Urinary bladder (tissue), 3 donors: ENCODE measurements at regions not wholly inside any gene's neighbourhood (a gene's known extent, or its start where the extent isn't known, plus 50 kb on each side); places are given as distances from the start of the nearest gene placed in this dataset.
"Not testable (repeated sequence)": the region's sequence is repeated elsewhere in the genome, so short reads cannot be mapped to it uniquely, and the experiment has no call there.

Experiments used
- DNase-seq: peaks from one replicate; pipeline ENCODE4 v3.0.0-alpha.2; 2015; ENCODE audit errors: extremely low spot score
- H3K27ac ChIP-seq: one replicate; pipeline ENCODE4 v1.5.1; 2013; ENCODE audit warnings: low read depth, mild to moderate bottlenecking, moderate library complexity
- H3K36me3 ChIP-seq: one replicate; pipeline ENCODE4 v1.6.1; 2013; ENCODE audit warnings: mild to moderate bottlenecking, moderate library complexity; ENCODE audit not compliant: insufficient read depth
- H3K4me1 ChIP-seq: one replicate; pipeline ENCODE4 v1.6.1; 2013; ENCODE audit warnings: mild to moderate bottlenecking, moderate library complexity; ENCODE audit not compliant: insufficient read depth
- H3K4me3 ChIP-seq: one replicate; pipeline ENCODE4 v1.5.1; 2013; ENCODE audit warnings: low read depth, low read length
- WGBS: extraction: QIAGEN DNeasy Blood & Tissue Kit; methylation state at CpG from one replicate; pipeline ENCODE4 v1.1.7; 2013; 5-methylcytosine and 5-hydroxymethylcytosine counted together
- donor health status: healthy with polysubstance abuse.
- donor health status: healthy.

DNA sequence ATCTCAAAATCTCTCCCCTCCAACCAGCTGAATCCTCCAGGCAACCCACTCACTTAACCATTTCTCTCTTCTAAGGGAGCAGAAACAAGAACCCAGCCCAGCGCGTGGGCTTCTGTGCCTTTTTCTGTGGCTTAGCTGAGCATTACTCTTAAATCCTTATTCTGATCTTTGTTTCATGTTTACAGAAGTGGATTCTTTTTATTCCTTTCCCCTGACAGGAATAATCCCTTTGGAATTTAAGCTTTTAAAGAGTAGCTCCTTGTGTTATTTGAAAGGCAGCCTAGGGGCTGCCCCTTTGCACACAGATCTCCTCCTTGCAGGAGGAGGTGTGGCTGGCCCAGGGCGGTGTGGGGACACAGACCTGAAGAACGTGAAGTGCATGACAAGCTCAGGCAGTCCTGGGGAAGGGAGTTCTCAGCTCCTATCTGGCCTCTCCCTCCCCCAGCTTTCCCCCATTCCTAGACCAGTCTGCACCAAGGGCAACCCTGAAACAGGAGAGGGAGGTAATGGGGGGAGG lies 77.1 kb upstream of the UBE2E1 start:
- no peak for DNase-seq
- Histone ChIP-seq H3K36me3 (no peaks in the 10 kb centered on the region), H3K4me3 (no peak overlapping the region), H3K27ac (no peak overlapping the region), H3K4me1 (no peaks in the 10 kb centered on the region)
- 39% methylated on average over 4 of the region's 4 CpGs for WGBS

DNA sequence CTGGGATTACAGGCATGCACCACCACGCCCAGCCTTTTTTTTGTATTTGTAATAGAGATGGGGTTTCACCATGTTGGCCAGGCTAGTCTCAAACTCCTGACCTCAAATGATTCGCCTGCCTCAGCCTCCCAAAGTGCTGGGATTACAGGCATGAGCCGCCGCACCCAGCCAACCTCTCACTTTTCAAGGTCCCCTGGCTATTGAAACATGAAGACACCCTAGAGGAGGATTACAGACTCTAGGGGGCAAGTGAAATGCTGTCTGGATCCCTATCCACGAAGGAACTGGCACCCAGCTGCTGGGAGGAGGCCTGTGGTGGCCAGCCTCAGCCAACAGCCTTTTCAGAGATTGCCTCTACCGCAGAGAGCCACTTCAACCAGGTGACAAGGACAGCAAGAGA lies 76.4 kb upstream of the UBE2E1 start:
- not testable (repeated sequence) for H3K4me1 ChIP-seq, H3K27ac ChIP-seq, DNase-seq, H3K36me3 ChIP-seq, H3K4me3 ChIP-seq
- WGBS: 87% methylated on average over 6 of the region's 6 CpGs

DNA sequence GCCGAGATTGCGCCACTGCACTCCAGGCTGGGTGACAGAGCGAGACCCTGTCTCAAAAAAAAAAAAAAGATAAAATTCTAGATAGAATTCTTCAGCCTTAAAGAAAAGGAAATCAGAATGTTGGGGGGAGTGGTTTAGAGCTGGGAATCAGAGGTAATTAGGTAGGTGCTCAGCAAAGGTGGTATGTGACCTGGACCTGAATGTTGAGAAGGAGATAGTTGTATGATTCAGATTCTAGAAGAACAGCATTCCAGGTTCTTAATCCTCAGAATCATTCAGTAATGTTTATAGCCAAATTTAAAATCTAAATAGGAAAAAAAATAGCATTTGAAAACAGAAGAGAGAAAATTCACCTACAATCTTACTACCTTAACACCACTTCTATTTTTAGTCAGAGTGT lies 71.3 kb upstream of the UBE2E1 start:
- WGBS: 98% methylated on average over 3 of the region's 3 CpGs
- H3K36me3 ChIP-seq: no peaks in the 10 kb centered on the region
- H3K4me3 ChIP-seq: no peak overlapping the region
- H3K4me1 ChIP-seq: no peaks in the 10 kb centered on the region
- H3K27ac ChIP-seq: no peak overlapping the region
- DNase-seq: no peak

DNA sequence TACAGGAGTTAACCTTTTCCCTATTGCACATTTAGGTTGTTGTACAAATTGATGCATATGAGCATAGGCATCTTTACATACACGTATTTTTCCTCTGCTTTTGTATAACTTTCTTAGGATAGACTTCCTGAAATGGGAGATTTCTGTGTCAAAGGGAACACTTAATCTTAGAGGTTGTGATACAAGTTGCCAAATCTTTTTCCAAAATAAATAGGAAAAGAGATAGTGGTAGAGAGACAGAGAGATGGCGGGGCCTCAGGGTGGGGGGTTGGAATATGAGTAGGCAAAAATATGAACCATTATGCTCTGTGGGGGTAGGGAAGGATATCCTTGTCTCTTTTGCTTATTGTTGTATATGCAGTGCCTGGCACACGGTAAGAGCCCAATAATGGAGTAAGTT lies 70.7 kb upstream of the UBE2E1 start:
- no peak for DNase-seq
- no peak overlapping the region for H3K4me3 ChIP-seq
- H3K36me3 ChIP-seq: no peaks in the 10 kb centered on the region
- no peak overlapping the region for H3K27ac ChIP-seq
- H3K4me1 ChIP-seq: no peaks in the 10 kb centered on the region
- WGBS: 43% methylated on average over 3 of the region's 3 CpGs

DNA sequence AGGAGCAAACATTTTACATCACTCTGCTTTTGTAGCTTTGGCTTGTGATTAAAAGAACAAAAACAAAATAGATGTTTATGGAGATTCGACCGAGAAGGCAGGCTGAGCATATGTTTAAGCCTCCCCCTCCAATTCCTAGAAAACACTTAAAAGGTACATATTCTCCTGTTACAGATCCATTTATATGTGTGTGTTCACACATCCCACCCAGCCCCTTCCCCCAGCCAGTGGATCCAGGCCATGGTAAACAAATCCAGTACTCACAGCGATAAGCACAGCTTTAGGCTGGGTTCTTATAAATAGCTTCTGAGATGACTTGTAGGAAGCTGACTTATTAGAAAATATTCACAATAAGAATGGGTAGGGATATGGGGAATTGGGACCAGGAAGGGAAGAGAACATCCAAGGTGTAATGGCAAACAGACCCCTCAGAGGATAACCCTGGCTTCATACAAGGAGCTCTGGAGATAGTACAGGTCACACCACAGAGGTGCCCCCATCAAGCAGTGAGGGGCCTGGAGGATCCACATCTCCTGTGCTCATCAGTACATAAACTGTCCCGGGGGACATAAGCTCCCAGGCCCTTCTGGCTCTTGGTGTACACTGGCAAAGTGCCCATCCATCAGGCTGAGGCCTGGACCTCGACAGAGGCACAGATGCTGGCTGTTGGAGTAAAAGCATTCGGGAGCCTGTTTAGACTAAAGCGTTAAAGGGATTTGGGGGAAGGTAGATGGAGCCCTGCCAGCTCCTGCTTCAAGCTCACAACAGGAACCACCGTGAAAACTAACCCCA lies 70.0 kb upstream of the UBE2E1 start:
- Histone ChIP-seq H3K4me1 (no peaks in the 10 kb centered on the region), H3K4me3 (no peak overlapping the region), H3K36me3 (no peaks in the 10 kb centered on the region), H3K27ac (no peak overlapping the region)
- 34% methylated on average over 8 of the region's 8 CpGs for WGBS
- no peak for DNase-seq

DNA sequence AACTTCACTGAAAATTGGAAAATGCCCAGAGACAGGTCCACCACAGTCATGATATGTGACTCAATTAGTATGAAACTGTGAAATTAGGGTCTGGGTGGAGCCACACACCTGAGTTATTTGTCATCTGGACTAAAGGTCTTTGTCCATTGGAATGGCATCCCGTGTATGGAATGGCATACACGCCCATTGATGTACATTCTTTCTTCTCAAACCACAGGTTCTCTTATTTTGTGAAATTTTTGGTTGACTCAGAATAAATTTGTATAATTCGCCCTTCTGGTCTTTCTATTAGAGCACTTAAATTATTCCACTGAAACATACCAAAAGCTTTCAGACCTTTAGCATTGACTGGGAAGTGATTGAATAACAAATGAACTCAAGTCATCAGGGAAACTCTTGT lies 66.8 kb upstream of the UBE2E1 start:
- Histone ChIP-seq H3K36me3 (no peaks in the 10 kb centered on the region), H3K4me1 (no peaks in the 10 kb centered on the region), H3K4me3 (no peak overlapping the region), H3K27ac (no peak overlapping the region)
- DNase-seq: no peak
- WGBS: 94% methylated on average over 3 of the region's 3 CpGs

DNA sequence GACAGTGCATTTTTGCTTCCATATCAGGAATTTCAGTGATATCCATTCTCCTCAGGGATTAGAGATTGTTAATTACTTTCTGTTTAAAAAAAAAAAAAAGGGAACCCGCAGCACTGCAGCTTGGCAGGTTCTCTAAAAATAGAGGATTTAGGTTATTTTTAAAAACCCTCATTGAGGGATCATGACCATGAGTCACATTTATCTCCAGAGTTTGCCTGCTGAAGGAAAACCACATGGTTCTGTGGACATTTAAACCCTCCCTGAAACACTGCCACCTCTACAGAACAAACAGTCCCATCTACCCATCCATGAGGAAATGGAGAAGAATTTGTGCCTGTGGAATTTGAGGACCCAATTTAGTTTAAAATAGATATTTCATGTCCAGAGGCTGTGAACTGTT lies 66.2 kb upstream of the UBE2E1 start:
- H3K27ac ChIP-seq: no peak overlapping the region
- no peak overlapping the region for H3K4me3 ChIP-seq

DNA sequence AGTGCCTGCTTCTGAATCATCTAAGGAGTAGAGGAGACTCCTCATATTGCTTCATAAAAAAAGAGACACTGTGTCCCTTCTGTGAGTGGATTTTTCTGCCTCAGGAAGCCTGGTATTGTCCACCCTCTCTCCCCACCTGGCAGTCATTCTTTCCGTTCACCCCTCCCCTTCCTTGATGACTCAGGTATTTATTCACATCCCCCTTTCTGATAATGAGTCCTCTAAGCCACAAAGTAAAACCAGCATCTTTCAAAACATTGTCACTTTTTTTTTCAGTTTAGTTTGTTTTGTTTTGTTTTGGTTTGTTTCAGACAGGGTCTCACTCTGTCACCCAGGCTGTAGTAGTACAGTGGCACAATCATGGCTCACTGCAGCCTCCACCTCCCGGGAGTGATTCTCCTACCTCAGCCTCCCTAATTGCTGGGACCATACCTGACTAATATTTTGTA lies 65.2 kb upstream of the UBE2E1 start:
- Histone ChIP-seq H3K4me3 (no peak overlapping the region), H3K4me1 (no peaks in the 10 kb centered on the region), H3K27ac (no peak overlapping the region), H3K36me3 (no peaks in the 10 kb centered on the region)
- DNase-seq: no peak
- WGBS: 74% methylated on average over 2 of the region's 2 CpGs

More for the DNA sequence above, 66.2 kb upstream of the UBE2E1 start:
- Histone ChIP-seq H3K36me3 (no peaks in the 10 kb centered on the region), H3K4me1 (no peaks in the 10 kb centered on the region)
- 35% methylated on average over 1 of the region's 1 CpG for WGBS
- DNase-seq: no peak

DNA sequence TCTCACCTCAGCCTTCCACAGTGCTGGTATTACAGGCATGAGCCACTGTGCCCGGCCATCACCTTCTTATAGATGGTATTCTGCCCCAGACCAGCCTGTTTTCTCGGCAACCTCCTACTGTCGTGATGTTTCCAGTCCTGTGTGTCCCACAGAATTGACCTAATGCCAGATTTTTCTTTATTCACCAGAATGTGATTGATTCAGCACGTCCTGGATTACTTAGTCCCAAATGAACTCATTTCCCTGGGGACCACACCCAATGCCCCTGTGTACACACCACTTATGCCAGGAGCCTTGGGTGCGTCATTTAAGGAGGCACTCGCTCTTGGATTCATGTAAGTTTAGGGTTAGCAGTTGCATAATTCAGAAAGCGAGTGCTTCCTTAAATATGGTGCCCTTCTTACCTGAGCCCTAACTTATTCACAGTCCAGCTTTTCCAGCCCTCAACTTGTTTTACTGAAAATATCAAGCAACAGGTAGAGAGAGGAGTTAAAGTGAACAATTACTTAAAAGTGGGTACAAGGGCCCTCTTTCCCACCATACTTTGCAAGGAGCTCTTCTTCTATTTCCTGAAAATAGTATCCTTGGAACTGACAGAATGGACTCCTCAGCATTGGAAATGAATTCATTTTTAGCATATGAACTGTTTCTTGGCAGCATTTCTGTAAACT lies 64.6 kb upstream of the UBE2E1 start:
- H3K4me3 ChIP-seq: no peak overlapping the region
- DNase-seq: no peak
- H3K27ac ChIP-seq: no peak overlapping the region
- no peaks in the 10 kb centered on the region for H3K36me3 ChIP-seq
- WGBS: 84% methylated on average over 7 of the region's 7 CpGs
- H3K4me1 ChIP-seq: no peaks in the 10 kb centered on the region

DNA sequence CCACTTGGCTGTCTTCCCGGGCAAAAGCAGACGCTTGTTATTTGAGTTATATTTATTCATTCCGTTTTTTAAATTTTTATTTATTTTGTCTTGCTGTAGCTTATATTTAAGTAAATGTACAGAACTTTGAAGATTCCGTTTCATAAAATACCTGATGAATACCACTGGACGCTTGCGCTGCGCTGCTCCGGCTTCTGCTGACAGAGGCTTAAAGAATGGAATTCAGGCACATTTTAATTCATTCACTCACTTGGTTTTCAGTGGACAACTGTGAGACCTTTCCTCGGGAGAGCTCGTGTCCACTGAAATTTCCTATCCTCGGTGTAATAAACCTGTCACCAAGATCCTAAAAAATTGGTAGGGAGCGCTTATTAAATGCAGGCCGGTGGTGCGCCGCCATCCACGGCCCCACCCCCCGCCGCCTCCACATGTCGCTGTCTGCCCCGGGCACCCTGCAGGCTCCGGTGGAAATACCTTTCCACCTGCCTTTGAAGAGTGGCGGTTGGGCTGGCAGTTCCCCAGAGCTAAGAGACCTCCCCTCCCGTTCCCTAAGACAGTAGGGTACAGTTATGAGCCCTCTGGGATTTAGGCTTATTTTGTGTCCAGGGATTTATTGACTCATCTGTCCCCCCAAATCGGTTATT lies 62.5 kb upstream of the UBE2E1 start:
- 53% methylated on average over 24 of the region's 24 CpGs for WGBS
- DNase-seq: no peak
- Histone ChIP-seq H3K4me1 (no peaks in the 10 kb centered on the region), H3K27ac (no peak overlapping the region), H3K36me3 (no peaks in the 10 kb centered on the region), H3K4me3 (no peak overlapping the region)

DNA sequence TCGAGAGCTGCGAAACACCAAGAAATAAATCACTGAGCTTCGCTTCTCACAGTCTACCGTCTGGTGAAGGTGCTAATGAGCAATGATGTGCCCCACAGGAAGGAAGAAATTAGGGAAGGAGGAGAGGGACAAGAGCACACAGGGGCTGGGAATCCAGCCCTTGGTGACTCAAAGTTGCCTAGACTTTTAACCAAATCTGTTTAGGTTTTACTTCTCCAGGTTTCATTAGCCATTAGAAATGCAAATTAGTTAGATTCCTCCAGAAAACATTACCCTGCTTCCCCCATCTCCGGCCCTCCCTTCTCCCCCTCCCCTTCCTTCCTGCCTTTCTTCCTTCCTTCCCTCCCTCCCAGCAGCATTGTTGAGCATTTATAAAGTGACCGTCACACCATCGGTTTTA lies 59.3 kb upstream of the UBE2E1 start:
- DNase-seq: no peak
- no peaks in the 10 kb centered on the region for H3K4me1 ChIP-seq
- no peak overlapping the region for H3K27ac ChIP-seq
- 70% methylated on average over 7 of the region's 7 CpGs for WGBS
- no peak overlapping the region for H3K4me3 ChIP-seq
- H3K36me3 ChIP-seq: no peaks in the 10 kb centered on the region

DNA sequence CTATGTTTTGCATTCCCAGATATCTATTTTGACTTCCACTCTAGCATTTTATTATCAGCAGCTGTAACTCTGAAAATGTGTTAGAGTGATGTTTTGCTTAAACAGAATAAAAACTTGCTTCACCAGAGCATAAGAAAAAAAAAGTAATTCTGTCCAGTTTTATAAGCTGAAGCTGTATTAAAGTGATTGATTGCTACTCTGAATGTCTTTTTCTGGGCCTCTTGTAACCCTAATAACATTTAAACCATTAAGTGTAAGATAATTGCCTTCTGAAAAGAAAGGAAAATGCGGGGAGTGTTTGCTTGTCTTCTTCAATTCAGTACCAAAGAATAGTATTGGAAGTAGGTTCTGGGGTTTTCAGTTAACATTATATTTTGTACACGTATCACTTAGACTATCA lies 57.9 kb upstream of the UBE2E1 start:
- WGBS: 85% methylated on average over 2 of the region's 2 CpGs
- no peak overlapping the region for H3K4me3 ChIP-seq
- H3K36me3 ChIP-seq: no peaks in the 10 kb centered on the region
- H3K27ac ChIP-seq: no peak overlapping the region
- no peak for DNase-seq
- no peaks in the 10 kb centered on the region for H3K4me1 ChIP-seq

DNA sequence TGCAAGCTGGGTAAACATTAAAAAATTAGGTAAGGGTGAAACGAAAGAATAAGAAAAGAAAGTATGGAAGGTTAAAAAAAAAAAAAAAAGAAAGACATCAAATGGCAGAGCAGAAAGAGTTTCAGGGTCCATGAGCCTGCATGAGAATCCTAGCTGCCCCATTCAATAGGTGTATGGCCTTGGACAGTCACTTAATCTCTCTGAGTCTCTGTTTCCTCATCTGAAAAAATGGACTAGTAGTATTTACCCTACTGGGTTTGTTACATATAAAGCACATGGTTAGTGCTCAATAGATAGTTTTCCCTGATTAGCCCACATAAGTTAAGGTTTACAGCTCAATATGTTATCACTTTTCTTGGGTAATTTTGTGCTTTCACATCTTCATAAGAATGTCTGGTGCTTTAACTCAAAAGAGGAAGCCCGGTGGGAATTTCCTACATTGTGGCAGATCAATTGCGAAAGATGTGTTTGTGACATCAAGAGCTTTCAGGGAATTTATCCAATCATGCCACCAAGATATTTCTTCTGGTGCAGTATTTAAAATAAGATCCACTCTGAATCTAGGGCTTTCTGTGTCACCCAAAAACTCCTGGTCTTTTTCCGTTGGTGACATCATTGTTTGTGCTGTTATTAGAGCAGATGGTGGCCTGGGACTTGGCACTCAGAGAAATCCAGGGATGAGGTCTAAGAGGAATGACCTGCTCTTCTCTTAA lies 57.2 kb upstream of the UBE2E1 start:
- H3K4me3 ChIP-seq: no peak overlapping the region

More for the DNA sequence above, 57.2 kb upstream of the UBE2E1 start:
- no peak for DNase-seq
- no peaks in the 10 kb centered on the region for H3K4me1 ChIP-seq
- no peak overlapping the region for H3K27ac ChIP-seq
- no peaks in the 10 kb centered on the region for H3K36me3 ChIP-seq
- 75% methylated on average over 4 of the region's 4 CpGs for WGBS
